OCI-LY1 (cell line): ENCODE measurements at regions not wholly inside any gene's neighbourhood (a gene's known extent, or its start where the extent isn't known, plus 50 kb on each side); places are given as distances from the start of the nearest gene placed in this dataset.

Experiments
- H2AFZ ChIP-seq: fragments of 200-600 bp; sonication (generic), shearing (Covaris generic); 2 replicates; pipeline ENCODE4 v1.6.0; 2014; ENCODE audit warnings: antibody characterized with exemption, mild to moderate bottlenecking, low read length
- H3F3A ChIP-seq: fragments of 200-600 bp; sonication (generic), shearing (Covaris generic); 2 replicates; pipeline ENCODE4 v1.6.0; 2014; ENCODE audit warnings: mild to moderate bottlenecking, antibody characterized with exemption, low read length, moderate library complexity; ENCODE audit not compliant: insufficient read depth
- H3K27ac ChIP-seq: fragments of 200-600 bp; sonication (generic); 2 replicates; pipeline ENCODE4 v1.5.1; 2014; ENCODE audit warnings: low read length, mixed run types, mild to moderate bottlenecking, low read depth; ENCODE audit not compliant: poor library complexity, severe bottlenecking
- H3K27me3 ChIP-seq: fragments of 200-600 bp; sonication (generic); 2 replicates; pipeline ENCODE4 v1.6.0; 2014; ENCODE audit warnings: antibody characterized with exemption, mild to moderate bottlenecking, low read length, moderate library complexity; ENCODE audit not compliant: insufficient read depth
- H3K36me3 ChIP-seq: fragments of 200-600 bp; sonication (generic); 2 replicates; pipeline ENCODE4 v1.6.1; 2014; ENCODE audit warnings: mild to moderate bottlenecking, antibody characterized with exemption, low read length, moderate library complexity, mixed read lengths; ENCODE audit not compliant: insufficient read depth
- H3K4me1 ChIP-seq: fragments of 200-600 bp; sonication (generic); 2 replicates; pipeline ENCODE4 v1.5.1; 2014; ENCODE audit warnings: mild to moderate bottlenecking, low read length, moderate library complexity; ENCODE audit not compliant: insufficient read depth, severe bottlenecking
- H3K4me2 ChIP-seq: fragments of 200-600 bp; sonication (generic), shearing (Covaris generic); 2 replicates; pipeline ENCODE4 v1.6.1; 2014; ENCODE audit warnings: low read length
- H3K4me3 ChIP-seq: fragments of 200-600 bp; sonication (generic); 2 replicates; pipeline ENCODE4 v1.5.1; 2014; ENCODE audit warnings: low read length, low read depth, mild to moderate bottlenecking, mixed read lengths; ENCODE audit not compliant: poor library complexity, severe bottlenecking
- H3K79me2 ChIP-seq: fragments of 200-600 bp; shearing (Covaris generic); 2 replicates; pipeline ENCODE4 v1.6.1; 2016; ENCODE audit warnings: mixed run types, low read length, mixed read lengths; ENCODE audit not compliant: insufficient read depth
- H3K9ac ChIP-seq: fragments of 200-600 bp; sonication (generic), shearing (Covaris generic); 2 replicates; pipeline ENCODE4 v1.6.1; 2014; ENCODE audit warnings: mild to moderate bottlenecking, low read length, mixed read lengths
- H3K9me2 ChIP-seq: fragments of 200-600 bp; sonication (generic), shearing (Covaris generic); 2 replicates; pipeline ENCODE4 v1.6.1; 2014; ENCODE audit warnings: low read depth, mild to moderate bottlenecking, low read length, mixed read lengths
- H3K9me3 ChIP-seq: fragments of 200-600 bp; shearing (Covaris generic); 2 replicates; pipeline ENCODE4 v1.6.1; 2014; ENCODE audit warnings: low read length, mixed read lengths
- H4K20me1 ChIP-seq: fragments of 200-600 bp; sonication (generic), shearing (Covaris generic); 2 replicates; pipeline ENCODE4 v1.6.0; 2016; ENCODE audit warnings: mild to moderate bottlenecking, low read length; ENCODE audit not compliant: insufficient read depth
- CTCF ChIP-seq: fragments of 200-600 bp; sonication (generic), shearing (Covaris generic); IDR thresholded peaks from 2 replicates; pipeline ENCODE4 v1.5.1; 2017; ENCODE audit warnings: mild to moderate bottlenecking, antibody characterized with exemption, low read length, moderate library complexity, mixed read lengths
- EZH2 ChIP-seq: fragments of 200-600 bp; sonication (generic), shearing (Covaris generic); IDR thresholded peaks from 2 replicates; pipeline ENCODE4 v1.8.0; 2017; ENCODE audit warnings: borderline replicate concordance, mixed run types, mild to moderate bottlenecking, antibody characterized with exemption, low read length, moderate library complexity, mixed read lengths

- Histone ChIP-seq H3K9ac (no peak overlapping the region), H3K9me2 (no peaks in the 10 kb centered on the region), H4K20me1 (no peaks in the 10 kb centered on the region), H3K4me1 (no peaks in the 10 kb centered on the region), H3K4me3 (no peak overlapping the region), H3K79me2 (no peaks in the 10 kb centered on the region), H2AFZ (no peak overlapping the region), H3K9me3 (no peaks in the 10 kb centered on the region), H3K27me3 (no peaks in the 10 kb centered on the region), H3K27ac (no peak overlapping the region), H3F3A (no peaks in the 10 kb centered on the region), H3K4me2 (no peak overlapping the region), H3K36me3 (no peaks in the 10 kb centered on the region)
- no peak for TF ChIP-seq CTCF
- TF ChIP-seq EZH2: no peak
These were observed 481.1 kb downstream of the BMP2 start for GRCh38 chr20:7248281-7249201.

- Histone ChIP-seq H3K4me1 (no peaks in the 10 kb centered on the region), H3K9ac (no peak overlapping the region), H3K4me3 (no peak overlapping the region), H3K79me2 (no peaks in the 10 kb centered on the region), H3K27me3 (no peaks in the 10 kb centered on the region), H3K4me2 (no peak overlapping the region), H3K9me2 (no peaks in the 10 kb centered on the region), H3K9me3 (no peaks in the 10 kb centered on the region), H3K27ac (no peak overlapping the region), H3K36me3 (no peaks in the 10 kb centered on the region), H2AFZ (no peak overlapping the region), H4K20me1 (no peaks in the 10 kb centered on the region), H3F3A (no peaks in the 10 kb centered on the region)
- TF ChIP-seq CTCF (no peak), EZH2 (no peak)
These were observed 482.9 kb downstream of the BMP2 start for GRCh38 chr20:7250337-7250736.

GRCh38 chr20:7257099-7257498, 489.6 kb downstream of the BMP2 start:
- H3F3A ChIP-seq: no peaks in the 10 kb centered on the region
- H3K36me3 ChIP-seq: no peaks in the 10 kb centered on the region
- no peaks in the 10 kb centered on the region for H3K4me1 ChIP-seq
- H3K79me2 ChIP-seq: no peaks in the 10 kb centered on the region
- H3K4me3 ChIP-seq: no peak overlapping the region
- no peak for TF ChIP-seq CTCF
- no peak for TF ChIP-seq EZH2
- H3K27ac ChIP-seq: no peak overlapping the region
- no peaks in the 10 kb centered on the region for H3K9me2 ChIP-seq
- no peak overlapping the region for H2AFZ ChIP-seq
- no peaks in the 10 kb centered on the region for H3K9me3 ChIP-seq
- no peak overlapping the region for H3K9ac ChIP-seq
- no peaks in the 10 kb centered on the region for H3K27me3 ChIP-seq
- no peak overlapping the region for H3K4me2 ChIP-seq
- H4K20me1 ChIP-seq: no peaks in the 10 kb centered on the region
